ENCODE measurements at regions not wholly inside any gene's neighbourhood (a gene's known extent, or its start where the extent isn't known, plus 50 kb on each side); places are given as distances from the start of the nearest gene placed in this dataset.

GRCh38 chr4:110780538-110780937 is 157.7 kb upstream of the PITX2 start:
- TF ChIP-seq POLR2A (IDR thresholded peaks at IDR 0.05; ENCODE audit: low read depth, low read length) (no peak), POLR2AphosphoS5 (IDR thresholded peaks at IDR 0.05; ENCODE audit: low read depth, low read length) (no peak), PAX5 (IDR thresholded peaks at IDR 0.05; ENCODE audit: insufficient read depth, low read length, severe bottlenecking) (no peak), TAF1 (IDR thresholded peaks at IDR 0.05; ENCODE audit: low read depth, low read length) (no peak)
